ENCODE measurements at regions not wholly inside any gene's neighbourhood (a gene's known extent, or its start where the extent isn't known, plus 50 kb on each side); places are given as distances from the start of the nearest gene placed in this dataset.

- Histone ChIP-seq H3K9me2 (replicated peaks; ENCODE audit: insufficient read depth, low read length) (no peaks in the 10 kb centered on the region), H3K4me3 (ENCODE audit: insufficient read depth, low read length, poor library complexity, severe bottlenecking) (no peak overlapping the region), H3K27me3 (ENCODE audit: low read length) (no peaks in the 10 kb centered on the region), H3F3A (ENCODE audit: insufficient read depth) (no peaks in the 10 kb centered on the region), H3K79me2 (ENCODE audit: insufficient read depth, low read length) (no peaks in the 10 kb centered on the region), H3K9ac (ENCODE audit: low read length) (no peak overlapping the region), H2AFZ (ENCODE audit: low read depth, low read length, severe bottlenecking) (no peak overlapping the region), H3K27ac (ENCODE audit: low read depth, low read length) (no peak overlapping the region), H3K4me2 (ENCODE audit: low read depth, low read length, poor library complexity, severe bottlenecking) (no peak overlapping the region), H3K36me3 (ENCODE audit: low read length) (no peaks in the 10 kb centered on the region), H3K9me3 (ENCODE audit: insufficient read depth, low read length) (no peaks in the 10 kb centered on the region), H4K20me1 (ENCODE audit: low read depth, low read length) (no peaks in the 10 kb centered on the region)
- TF ChIP-seq CTCF (IDR thresholded peaks at IDR 0.05; ENCODE audit: insufficient read depth, low read length, poor library complexity, severe bottlenecking) (no peak), EZH2phosphoT487 (conservative IDR thresholded peaks at IDR 0.05; ENCODE audit: low read length) (no peak)
These were observed 132.1 kb downstream of the PLCE1 start for GRCh38 chr10:94125856-94126255.

- H3K27ac ChIP-seq (ENCODE audit: low read depth, low read length), result no peak overlapping the region
These were observed 135.8 kb downstream of the PLCE1 start for GRCh38 chr10:94129393-94130130.

GRCh38 chr10:94131885-94132284 lies 138.2 kb downstream of the PLCE1 start:
- H3F3A ChIP-seq (ENCODE audit: insufficient read depth), result no peaks in the 10 kb centered on the region
- no peaks in the 10 kb centered on the region for H4K20me1 ChIP-seq (ENCODE audit: low read depth, low read length)
- no peaks in the 10 kb centered on the region for H3K79me2 ChIP-seq (ENCODE audit: insufficient read depth, low read length)
- no peak for TF ChIP-seq CTCF (IDR thresholded peaks at IDR 0.05; ENCODE audit: insufficient read depth, low read length, poor library complexity, severe bottlenecking)
- no peak for TF ChIP-seq EZH2phosphoT487 (conservative IDR thresholded peaks at IDR 0.05; ENCODE audit: low read length)
- H3K9me3 ChIP-seq (ENCODE audit: insufficient read depth, low read length), result no peaks in the 10 kb centered on the region
- H3K4me2 ChIP-seq (ENCODE audit: low read depth, low read length, poor library complexity, severe bottlenecking), result no peak overlapping the region
- no peaks in the 10 kb centered on the region for H3K9me2 ChIP-seq (replicated peaks; ENCODE audit: insufficient read depth, low read length)
- H2AFZ ChIP-seq (ENCODE audit: low read depth, low read length, severe bottlenecking), result no peak overlapping the region
- H3K9ac ChIP-seq (ENCODE audit: low read length), result no peak overlapping the region
- H3K36me3 ChIP-seq (ENCODE audit: low read length), result no peaks in the 10 kb centered on the region
- no peak overlapping the region for H3K27ac ChIP-seq (ENCODE audit: low read depth, low read length)
- H3K27me3 ChIP-seq (ENCODE audit: low read length), result no peaks in the 10 kb centered on the region
- H3K4me3 ChIP-seq (ENCODE audit: insufficient read depth, low read length, poor library complexity, severe bottlenecking), result no peak overlapping the region

More at GRCh38 chr10:94129393-94130130, 135.8 kb downstream of the PLCE1 start:
- TF ChIP-seq EZH2phosphoT487 (conservative IDR thresholded peaks at IDR 0.05; ENCODE audit: low read length), result no peak
- no peak for TF ChIP-seq CTCF (IDR thresholded peaks at IDR 0.05; ENCODE audit: insufficient read depth, low read length, poor library complexity, severe bottlenecking)
- Histone ChIP-seq H4K20me1 (ENCODE audit: low read depth, low read length) (no peaks in the 10 kb centered on the region), H3K27me3 (ENCODE audit: low read length) (no peaks in the 10 kb centered on the region), H2AFZ (ENCODE audit: low read depth, low read length, severe bottlenecking) (no peak overlapping the region), H3K4me3 (ENCODE audit: insufficient read depth, low read length, poor library complexity, severe bottlenecking) (no peak overlapping the region), H3K36me3 (ENCODE audit: low read length) (no peaks in the 10 kb centered on the region), H3K79me2 (ENCODE audit: insufficient read depth, low read length) (no peaks in the 10 kb centered on the region), H3K9ac (ENCODE audit: low read length) (no peak overlapping the region), H3K9me3 (ENCODE audit: insufficient read depth, low read length) (no peaks in the 10 kb centered on the region), H3K9me2 (replicated peaks; ENCODE audit: insufficient read depth, low read length) (no peaks in the 10 kb centered on the region), H3F3A (ENCODE audit: insufficient read depth) (no peaks in the 10 kb centered on the region), H3K4me2 (ENCODE audit: low read depth, low read length, poor library complexity, severe bottlenecking) (no peak overlapping the region)
